GM23338 (cell line): ENCODE measurements at regions not wholly inside any gene's neighbourhood (a gene's known extent, or its start where the extent isn't known, plus 50 kb on each side); places are given as distances from the start of the nearest gene placed in this dataset.

Experiments
- ATAC-seq: fragments of 200-7000 bp; cut with Tn5 transposase; 3 replicates; pipeline ENCODE4 v1.9.1; 2020
- DNase-seq: peaks from one replicate; pipeline ENCODE4 v3.0.0-alpha.2; 2015; ENCODE audit warnings: low spot score
- H2AFZ ChIP-seq: fragments of 200-600 bp; sonication (generic); 2 replicates; pipeline ENCODE4 v1.8.0; 2016; ENCODE audit warnings: antibody characterized with exemption, mild to moderate bottlenecking, moderate library complexity
- H3F3A ChIP-seq: fragments of 200-600 bp; sonication (generic); replicated peaks from 2 replicates; pipeline ENCODE4 v1.8.0; 2017; ENCODE audit warnings: antibody characterized with exemption, mixed run types, low read depth
- H3K27ac ChIP-seq: fragments of 200-600 bp; sonication (generic); 2 replicates; pipeline ENCODE4 v1.6.1; 2016; ENCODE audit warnings: low read depth
- H3K27me3 ChIP-seq: fragments of 200-600 bp; sonication (generic); 2 replicates; pipeline ENCODE4 v1.8.0; 2016; ENCODE audit warnings: mild to moderate bottlenecking, mixed run types, moderate library complexity; ENCODE audit not compliant: insufficient read depth
- H3K36me3 ChIP-seq: fragments of 200-600 bp; sonication (generic); 2 replicates; pipeline ENCODE4 v1.8.0; 2016; ENCODE audit warnings: mild to moderate bottlenecking; ENCODE audit not compliant: insufficient read depth
- H3K4me1 ChIP-seq: fragments of 200-600 bp; sonication (generic); 2 replicates; pipeline ENCODE4 v1.8.0; 2016; ENCODE audit warnings: mild to moderate bottlenecking, moderate library complexity; ENCODE audit not compliant: insufficient read depth
- H3K4me2 ChIP-seq: fragments of 200-600 bp; sonication (generic); 2 replicates; pipeline ENCODE4 v1.7.1; 2017; ENCODE audit warnings: mixed run types
- H3K4me3 ChIP-seq: fragments of 200-600 bp; sonication (generic); 2 replicates; pipeline ENCODE4 v1.6.1; 2016; ENCODE audit warnings: mixed run types
- H3K79me2 ChIP-seq: fragments of 200-600 bp; sonication (generic); replicated peaks from 2 replicates; pipeline ENCODE4 v1.8.0; 2017; ENCODE audit warnings: mild to moderate bottlenecking; ENCODE audit not compliant: insufficient read depth
- H3K9me2 ChIP-seq: fragments of 200-600 bp; sonication (generic); 2 replicates; pipeline ENCODE4 v1.8.0; 2017; ENCODE audit not compliant: insufficient read depth
- H4K20me1 ChIP-seq: fragments of 200-600 bp; sonication (generic); replicated peaks from 2 replicates; pipeline ENCODE4 v1.8.0; 2017; ENCODE audit warnings: mild to moderate bottlenecking; ENCODE audit not compliant: insufficient read depth
- H3K27ac Mint-ChIP-seq: 2 replicates; pipeline ENCODE4 v1.8.0; 2020; ENCODE audit warnings: inconsistent platforms, mild to moderate bottlenecking, moderate library complexity, mixed read lengths
- H3K27me3 Mint-ChIP-seq: 3 replicates; pipeline ENCODE4 v1.8.0; 2022; ENCODE audit warnings: low read depth, mild to moderate bottlenecking, moderate library complexity, mixed read lengths, inconsistent platforms; ENCODE audit not compliant: insufficient read depth, poor library complexity
- H3K36me3 Mint-ChIP-seq: 3 replicates; pipeline ENCODE4 v1.8.0; 2021; ENCODE audit warnings: low read depth, mild to moderate bottlenecking, inconsistent platforms, moderate library complexity, mixed read lengths
- H3K4me1 Mint-ChIP-seq: 3 replicates; pipeline ENCODE4 v1.8.0; 2020; ENCODE audit warnings: mild to moderate bottlenecking, inconsistent platforms, mixed read lengths
- H3K4me3 Mint-ChIP-seq: 3 replicates; pipeline ENCODE4 v1.8.0; 2021; ENCODE audit warnings: moderate library complexity, mild to moderate bottlenecking, inconsistent platforms, mixed read lengths
- H3K9me3 Mint-ChIP-seq: 3 replicates; pipeline ENCODE4 v1.8.0; 2020; ENCODE audit warnings: moderate library complexity, mild to moderate bottlenecking, inconsistent platforms, mixed read lengths
- CTCF ChIP-seq, 2 experiments: fragments of 200-600 bp in 1 of 2; sonication (generic) in 1 of 2; conservative IDR thresholded peaks; 2 replicates each; pipeline versions ENCODE4 v1.5.1 to v1.6.1; 2016 to 2017; ENCODE audit warnings: antibody characterized with exemption in 2 of 2, low read depth in 2 of 2, mild to moderate bottlenecking in 2 of 2, moderate library complexity in 1 of 2
- ETS1 ChIP-seq: IDR thresholded peaks from 2 replicates; pipeline ENCODE4 v1.6.1; 2016; ENCODE audit warnings: antibody characterized with exemption
- EZH2 ChIP-seq: fragments of 200-600 bp; sonication (generic); IDR thresholded peaks from one replicate; pipeline ENCODE4 v1.8.0; 2017; ENCODE audit warnings: antibody characterized with exemption, mild to moderate bottlenecking, low read depth; ENCODE audit not compliant: unreplicated experiment
- EZH2phosphoT487 ChIP-seq: fragments of 200-600 bp; sonication (generic); IDR thresholded peaks from one replicate; pipeline ENCODE4 v1.8.1; 2018; ENCODE audit warnings: antibody characterized with exemption; ENCODE audit not compliant: unreplicated experiment
- NANOG ChIP-seq: IDR thresholded peaks from 2 replicates; pipeline ENCODE4 v1.6.1; 2016; ENCODE audit warnings: antibody characterized with exemption, borderline replicate concordance
- POLR2AphosphoS5 ChIP-seq: IDR thresholded peaks from 2 replicates; pipeline ENCODE4 v1.6.1; 2016; ENCODE audit warnings: antibody characterized with exemption, low read depth
- REST ChIP-seq: IDR thresholded peaks from one replicate; pipeline ENCODE4 v1.6.1; 2018; ENCODE audit warnings: antibody characterized with exemption; ENCODE audit not compliant: unreplicated experiment
- STAT1 ChIP-seq: IDR thresholded peaks from one replicate; pipeline ENCODE4 v1.6.1; 2016; ENCODE audit warnings: antibody characterized with exemption; ENCODE audit not compliant: unreplicated experiment
- ZNF331 ChIP-seq: fragments of 250-450 bp; sonication (Bioruptor Pico); IDR thresholded peaks from 2 replicates; pipeline ENCODE4 v1.5.0; 2020; ENCODE audit warnings: low read depth, mild to moderate bottlenecking, moderate library complexity

- Mint-ChIP-seq H3K4me3 (no peak overlapping the region), H3K36me3 (no peaks in the 10 kb centered on the region)
- H2AFZ ChIP-seq = no peak overlapping the region
Measured at GRCh38 chr4:123526511-123526910, 129.9 kb downstream of the SPRY1 start.

More at GRCh38 chr4:123526511-123526910, 129.9 kb downstream of the SPRY1 start:
- no peaks in the 10 kb centered on the region for H3K9me2 ChIP-seq
- no peaks in the 10 kb centered on the region for H3K36me3 ChIP-seq
- no peaks in the 10 kb centered on the region; the same call in 1 of the 2 replicates for H3K4me1 ChIP-seq
- Mint-ChIP-seq H3K4me1 (peaks cover 6% of the 10 kb centered on the region), H3K27me3 (peaks cover 2% of the 10 kb centered on the region), H3K9me3 (no peaks in the 10 kb centered on the region), H3K27ac (no peak overlapping the region)
- H3K4me2 ChIP-seq = no peak overlapping the region
- ATAC-seq (no peak), DNase-seq (no peak)
- no peaks in the 10 kb centered on the region for H3F3A ChIP-seq
- no peaks in the 10 kb centered on the region for H3K79me2 ChIP-seq
- H3K27me3 ChIP-seq = no peaks in the 10 kb centered on the region
- H3K27ac ChIP-seq = no peak overlapping the region
- TF ChIP-seq POLR2AphosphoS5 (no peak), ETS1 (no peak), STAT1 (no peak), EZH2 (no peak), ZNF331 (CRISPR knock-in tag) (no peak), EZH2phosphoT487 (no peak), CTCF (conservative IDR thresholded peaks at IDR 0.05; ENCODE audit: low read depth in 2 of 2) (no peak), NANOG (no peak), REST (no peak)
- H3K4me3 ChIP-seq = no peak overlapping the region
- H4K20me1 ChIP-seq = no peaks in the 10 kb centered on the region
